RWPE2 (cell line): ENCODE measurements at regions not wholly inside any gene's neighbourhood (a gene's known extent, or its start where the extent isn't known, plus 50 kb on each side); places are given as distances from the start of the nearest gene placed in this dataset.
"Not testable (repeated sequence)": the region's sequence is repeated elsewhere in the genome, so short reads cannot be mapped to it uniquely, and the experiment has no call there.

Experiments used
- ATAC-seq: fragments of 200-7000 bp; cut with Tn5 transposase; 3 replicates; pipeline ENCODE4 v1.9.1; 2021; ENCODE audit warnings: low read depth
- DNase-seq: peaks from one replicate; pipeline ENCODE4 v3.0.0-alpha.2; 2020; ENCODE audit warnings: low spot score
- H3K27ac ChIP-seq: fragments of 450-650 bp; 2 replicates; pipeline ENCODE4 v1.5.1; 2017; ENCODE audit warnings: mild to moderate bottlenecking; ENCODE audit not compliant: poor library complexity, severe bottlenecking
- H3K27me3 ChIP-seq: fragments of 250-450 bp; sonication (Bioruptor Pico); 2 replicates; pipeline ENCODE4 v1.5.1; 2021; ENCODE audit warnings: mild to moderate bottlenecking, moderate library complexity; ENCODE audit not compliant: insufficient read depth, poor library complexity, severe bottlenecking
- H3K36me3 ChIP-seq: fragments of 250-450 bp; sonication (Bioruptor Pico); 2 replicates; pipeline ENCODE4 v1.5.1; 2020; ENCODE audit warnings: low read depth, mild to moderate bottlenecking, moderate library complexity
- H3K4me1 ChIP-seq: fragments of 250-450 bp; sonication (Bioruptor Pico); 2 replicates; pipeline ENCODE4 v1.5.1; 2021; ENCODE audit warnings: mild to moderate bottlenecking, moderate library complexity; ENCODE audit not compliant: insufficient read depth, poor library complexity, severe bottlenecking
- H3K4me3 ChIP-seq: fragments of 250-450 bp; sonication (Bioruptor Pico); 2 replicates; pipeline ENCODE4 v1.5.1; 2021; ENCODE audit warnings: mild to moderate bottlenecking, moderate library complexity; ENCODE audit not compliant: severe bottlenecking
- H3K9me3 ChIP-seq: fragments of 250-450 bp; sonication (Bioruptor Pico); 2 replicates; pipeline ENCODE4 v1.5.1; 2021; ENCODE audit warnings: mild to moderate bottlenecking, moderate library complexity; ENCODE audit not compliant: severe bottlenecking
- CTCF ChIP-seq: fragments of 450-650 bp; IDR thresholded peaks from one replicate; pipeline ENCODE4 v1.5.1; 2017; ENCODE audit warnings: mild to moderate bottlenecking, moderate library complexity; ENCODE audit not compliant: poor library complexity, severe bottlenecking

- Histone ChIP-seq H3K27ac (no peak overlapping the region), H3K4me3 (no peak overlapping the region), H3K27me3 (no peaks in the 10 kb centered on the region), H3K9me3 (no peaks in the 10 kb centered on the region), H3K36me3 (no peaks in the 10 kb centered on the region), H3K4me1 (no peaks in the 10 kb centered on the region)
- ATAC-seq (no peak), DNase-seq (no peak)
- TF ChIP-seq CTCF, result no peak
These were observed 176.4 kb upstream of the CCNG1 start for GRCh38 chr5:163260961-163261360.

GRCh38 chr5:163261647-163262269 lies 175.6 kb upstream of the CCNG1 start:
- no peaks in the 10 kb centered on the region for H3K36me3 ChIP-seq
- no peaks in the 10 kb centered on the region for H3K27me3 ChIP-seq
- no peak for DNase-seq
- ATAC-seq, result peak; percentile 64; the same call in 1 of the 3 replicates
- no peak overlapping the region for H3K27ac ChIP-seq
- TF ChIP-seq CTCF, result no peak
- H3K9me3 ChIP-seq, result no peaks in the 10 kb centered on the region
- no peaks in the 10 kb centered on the region for H3K4me1 ChIP-seq
- H3K4me3 ChIP-seq, result no peak overlapping the region

DNA sequence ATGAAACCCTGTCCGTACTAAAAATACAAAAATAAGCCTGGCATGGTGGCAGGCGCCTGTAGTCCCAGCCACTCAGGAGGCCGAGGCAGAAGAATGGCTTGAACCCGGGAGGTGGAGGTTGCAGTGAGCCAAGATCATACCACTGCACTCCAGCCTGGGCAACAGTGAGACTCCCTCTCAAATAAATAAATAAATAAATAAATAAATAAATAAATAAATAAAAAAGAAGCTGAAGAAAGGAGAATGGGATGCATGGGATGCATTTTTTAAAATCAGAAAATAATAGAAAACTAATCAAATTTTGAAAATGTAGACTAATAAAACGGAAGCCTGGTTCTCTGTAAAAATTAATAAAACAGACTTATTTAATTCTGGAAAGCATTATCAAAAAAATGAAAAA lies 171.1 kb upstream of the CCNG1 start:
- not testable (repeated sequence) for H3K27ac ChIP-seq, H3K27me3 ChIP-seq, H3K36me3 ChIP-seq, H3K9me3 ChIP-seq, ATAC-seq, DNase-seq, H3K4me1 ChIP-seq, H3K4me3 ChIP-seq

DNA sequence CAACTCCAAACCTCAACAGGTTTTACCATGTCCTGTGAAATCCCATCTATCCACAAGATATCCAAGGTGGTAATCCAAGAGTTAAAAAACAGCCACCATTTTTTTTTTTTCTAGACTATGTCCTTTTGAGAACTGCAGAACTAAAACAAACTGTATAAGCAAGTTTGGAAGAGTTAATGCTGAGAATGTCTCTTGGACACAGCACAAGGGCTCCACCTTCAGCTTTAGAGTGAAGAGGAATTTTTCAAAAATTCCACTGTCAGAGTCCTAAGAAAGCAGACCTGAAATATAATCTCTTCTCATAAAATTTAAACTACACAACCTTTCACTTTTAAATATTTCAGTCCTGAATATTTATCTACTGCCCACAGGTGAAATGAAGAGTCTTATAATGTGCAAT lies 167.8 kb upstream of the CCNG1 start:
- no peak overlapping the region for H3K27ac ChIP-seq
- peak; percentile 85 for TF ChIP-seq CTCF
- no peaks in the 10 kb centered on the region for H3K4me1 ChIP-seq
- H3K9me3 ChIP-seq, result no peaks in the 10 kb centered on the region
- H3K36me3 ChIP-seq, result no peaks in the 10 kb centered on the region
- ATAC-seq, result peak; percentile 85
- H3K4me3 ChIP-seq, result no peak overlapping the region
- H3K27me3 ChIP-seq, result no peaks in the 10 kb centered on the region
- no peak for DNase-seq

GRCh38 chr5:163276466-163276865 lies 160.9 kb upstream of the CCNG1 start:
- Histone ChIP-seq H3K9me3 (no peaks in the 10 kb centered on the region), H3K27me3 (no peaks in the 10 kb centered on the region), H3K4me1 (no peaks in the 10 kb centered on the region), H3K27ac (no peak overlapping the region), H3K4me3 (no peak overlapping the region), H3K36me3 (no peaks in the 10 kb centered on the region)
- DNase-seq, result no peak
- TF ChIP-seq CTCF, result no peak
- no peak for ATAC-seq

GRCh38 chr5:163280897-163281296 lies 156.5 kb upstream of the CCNG1 start:
- ATAC-seq, H3K27me3 ChIP-seq, DNase-seq: not testable (repeated sequence)

More at GRCh38 chr5:163280897-163281296, 156.5 kb upstream of the CCNG1 start:
- H3K36me3 ChIP-seq, H3K4me3 ChIP-seq, H3K27ac ChIP-seq, H3K4me1 ChIP-seq, H3K9me3 ChIP-seq: not testable (repeated sequence)
